HG02571 (cell line): ENCODE measurements at regions not wholly inside any gene's neighbourhood (a gene's known extent, or its start where the extent isn't known, plus 50 kb on each side); places are given as distances from the start of the nearest gene placed in this dataset.

Experiments
- ATAC-seq: cut with Tn5 transposase; IDR thresholded peaks from one replicate; pipeline ENCODE4 v1.9.1; 2021; ENCODE audit warnings: mild to moderate bottlenecking, moderate library complexity; ENCODE audit not compliant: unreplicated experiment

GRCh38 chr20:1720845-1721475 is 63.4 kb upstream of the SIRPG start:
- ATAC-seq: no peak

- ATAC-seq: no peak
Measured at GRCh38 chr20:1720226-1720625, 62.6 kb upstream of the SIRPG start.

GRCh38 chr20:1718604-1719384 is 61.2 kb upstream of the SIRPG start:
- ATAC-seq: no peak

GRCh38 chr20:1712634-1713624 is 55.4 kb upstream of the SIRPG start:
- no peak for ATAC-seq

GRCh38 chr20:1711826-1712601 is 54.4 kb upstream of the SIRPG start:
- ATAC-seq: no peak

DNA sequence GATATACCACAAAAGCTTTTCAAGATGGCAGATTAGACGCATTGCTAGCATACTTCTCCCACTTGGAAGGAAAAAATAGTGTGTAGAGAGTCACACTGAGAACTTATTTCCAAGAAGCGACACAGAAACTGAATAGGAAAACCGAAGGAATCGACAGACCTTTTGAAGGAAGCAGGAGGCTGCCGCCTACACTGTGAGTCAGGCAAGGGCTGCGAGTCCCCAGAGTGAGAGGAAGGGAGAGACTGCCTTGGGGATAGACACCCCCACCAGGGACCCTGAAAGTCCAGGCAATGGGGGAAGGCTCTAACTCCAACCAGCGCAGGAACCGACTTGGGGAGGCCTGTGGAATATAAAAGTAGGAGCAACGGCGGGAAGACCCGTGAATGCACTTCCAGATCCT is 53.7 kb upstream of the SIRPG start:
- no peak for ATAC-seq

DNA sequence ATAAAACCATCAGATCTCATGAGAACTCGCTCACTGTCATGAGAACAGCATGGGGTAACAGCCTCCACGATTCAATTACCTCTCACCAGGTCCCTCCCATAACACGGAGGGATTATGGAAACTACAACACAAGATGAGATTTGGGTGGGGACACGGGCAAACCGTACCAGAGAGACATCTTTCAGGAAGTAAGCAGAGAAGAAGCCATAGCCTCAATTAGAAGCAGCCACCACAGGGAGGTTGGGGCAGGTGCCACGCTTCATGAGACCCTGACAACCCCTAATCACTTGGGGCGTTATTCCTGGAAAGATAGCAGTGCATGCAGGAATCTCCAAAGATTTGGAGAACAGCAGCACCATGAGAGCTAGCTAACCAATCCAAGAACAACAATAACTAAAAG is 52.9 kb upstream of the SIRPG start:
- ATAC-seq: no peak

- ATAC-seq: no peak
Measured at GRCh38 chr20:1707588-1708449, 50.2 kb upstream of the SIRPG start.
